Activated T-helper 17 cell treated with anti-CD3 and anti-CD28 coated beads, Interleukin-2, amount 50 U/mL, for 72 hours (primary cell): ENCODE measurements at regions not wholly inside any gene's neighbourhood (a gene's known extent, or its start where the extent isn't known, plus 50 kb on each side); places are given as distances from the start of the nearest gene placed in this dataset.
"Not testable (repeated sequence)": the region's sequence is repeated elsewhere in the genome, so short reads cannot be mapped to it uniquely, and the experiment has no call there.

Experiments
- ATAC-seq: fragments of 150-1000 bp; cut with Tn5 transposase; replicated peaks from 2 replicates; pipeline ENCODE4 v1.10.0; 2021; ENCODE audit warnings: mild to moderate bottlenecking, moderate library complexity
- H3K27ac Mint-ChIP-seq: one replicate; pipeline ENCODE4 v1.8.0; 2022; ENCODE audit warnings: mixed read lengths
- H3K27me3 Mint-ChIP-seq: one replicate; pipeline ENCODE4 v1.8.0; 2022; ENCODE audit warnings: mixed read lengths
- H3K36me3 Mint-ChIP-seq: one replicate; pipeline ENCODE4 v1.8.0; 2022; ENCODE audit warnings: low read depth, mild to moderate bottlenecking, mixed read lengths
- H3K4me1 Mint-ChIP-seq: one replicate; pipeline ENCODE4 v1.8.0; 2022; ENCODE audit warnings: mixed read lengths
- H3K4me3 Mint-ChIP-seq: one replicate; pipeline ENCODE4 v1.8.0; 2022; ENCODE audit warnings: mild to moderate bottlenecking, mixed read lengths
- H3K9me3 Mint-ChIP-seq: one replicate; pipeline ENCODE4 v1.8.0; 2022; ENCODE audit warnings: mixed read lengths

DNA sequence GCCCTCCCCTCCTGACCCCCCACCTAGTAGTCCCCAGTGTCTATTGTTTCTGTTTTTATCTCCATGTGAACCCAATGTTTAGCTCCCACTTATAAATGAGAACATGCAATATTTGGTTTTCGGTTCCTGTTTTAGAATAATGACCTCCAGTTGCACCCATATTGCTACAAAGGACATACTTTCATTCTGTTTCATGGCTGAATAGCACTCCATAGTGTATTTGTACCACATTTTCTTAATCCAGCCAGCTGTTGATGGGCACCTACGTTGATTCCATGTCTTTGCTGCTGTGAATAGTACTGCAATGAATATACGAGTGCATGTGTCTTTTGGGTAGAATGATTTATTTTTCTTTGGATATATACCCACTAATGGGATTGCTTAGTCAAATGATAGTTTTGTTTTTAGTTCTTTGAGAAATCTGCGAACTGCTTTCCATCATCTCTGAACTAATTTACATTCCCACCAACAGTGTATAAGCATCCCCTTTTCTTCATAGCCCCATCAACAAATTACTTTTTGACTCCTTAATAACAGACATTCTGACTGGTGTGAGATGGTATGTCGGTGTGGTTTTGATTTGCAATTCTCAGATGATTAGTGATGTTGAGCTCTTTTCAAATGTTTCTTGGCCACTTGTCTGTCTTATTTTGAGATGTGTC, 128.4 kb upstream of the PHYHIPL start:
- H3K4me3 Mint-ChIP-seq = no peak overlapping the region
- H3K27me3 Mint-ChIP-seq = peaks cover 3% of the 10 kb centered on the region
- H3K4me1 Mint-ChIP-seq = no peaks in the 10 kb centered on the region
- no peak overlapping the region for H3K27ac Mint-ChIP-seq
- H3K36me3 Mint-ChIP-seq = no peaks in the 10 kb centered on the region
- no peak for ATAC-seq
- peaks cover 10% of the 10 kb centered on the region for H3K9me3 Mint-ChIP-seq

DNA sequence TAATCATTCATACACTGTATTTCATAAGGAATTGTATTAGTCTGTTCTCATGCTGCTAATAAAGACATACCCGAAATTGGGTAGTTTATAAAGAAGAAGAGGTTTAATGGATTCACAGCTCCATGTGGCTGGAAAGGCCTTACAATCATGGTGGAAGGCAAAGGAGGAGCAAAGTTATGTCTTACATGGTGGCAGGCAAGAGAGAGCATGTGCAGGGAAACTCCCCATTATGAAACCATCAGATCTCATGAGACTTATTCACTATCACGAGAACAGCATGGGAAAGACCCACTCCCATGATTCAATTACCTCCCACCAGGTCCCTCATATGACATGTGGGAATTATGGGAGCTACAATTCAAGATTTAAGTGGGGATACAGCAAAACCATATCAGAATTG, 122.9 kb upstream of the PHYHIPL start:
- peaks cover 14% of the 10 kb centered on the region for H3K9me3 Mint-ChIP-seq
- H3K4me3 Mint-ChIP-seq, ATAC-seq, H3K27me3 Mint-ChIP-seq, H3K4me1 Mint-ChIP-seq, H3K27ac Mint-ChIP-seq, H3K36me3 Mint-ChIP-seq: not testable (repeated sequence)

DNA sequence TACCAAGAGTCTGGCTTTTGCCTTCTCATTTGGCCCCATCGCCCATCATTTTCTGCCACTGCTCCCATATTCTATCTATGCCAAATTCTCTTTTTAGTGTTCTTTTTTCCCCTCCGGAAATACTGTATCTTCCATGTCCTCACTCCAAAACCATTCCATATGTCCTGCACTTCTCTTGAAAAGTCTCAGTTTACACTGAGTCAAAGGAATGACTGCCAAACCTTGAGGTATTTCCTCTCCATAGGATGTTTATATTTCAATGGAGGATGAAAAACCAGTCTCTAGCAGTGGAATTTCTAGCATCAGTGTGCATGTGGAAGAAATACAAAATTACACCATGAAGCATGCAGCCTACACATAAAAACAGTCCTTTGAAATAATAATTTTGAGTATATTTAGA, 121.4 kb upstream of the PHYHIPL start:
- peaks cover 3% of the 10 kb centered on the region for H3K27me3 Mint-ChIP-seq
- no peaks in the 10 kb centered on the region for H3K36me3 Mint-ChIP-seq
- no peak for ATAC-seq
- peaks cover 14% of the 10 kb centered on the region for H3K9me3 Mint-ChIP-seq
- H3K4me1 Mint-ChIP-seq = no peaks in the 10 kb centered on the region
- no peak overlapping the region for H3K4me3 Mint-ChIP-seq
- H3K27ac Mint-ChIP-seq = no peak overlapping the region

DNA sequence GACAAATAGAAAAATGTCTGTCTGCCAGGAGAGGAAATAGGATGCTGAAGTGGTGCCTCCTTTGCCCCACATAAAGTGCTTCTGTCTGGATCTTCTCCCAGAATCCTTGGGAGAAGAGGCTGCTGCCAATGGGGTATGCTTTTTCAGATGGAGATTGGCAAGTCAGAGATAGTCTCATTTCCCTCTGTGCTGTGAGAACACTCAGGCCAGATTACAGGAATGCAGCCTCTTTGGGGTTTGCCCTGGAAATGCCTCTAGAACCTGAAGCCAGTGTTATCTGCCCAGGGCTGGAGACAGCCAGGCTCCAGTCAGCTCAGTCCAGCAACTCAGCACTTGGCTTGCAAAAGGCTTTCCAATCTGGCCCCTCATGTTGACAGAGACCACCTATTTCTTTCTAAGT, 119.1 kb upstream of the PHYHIPL start:
- peaks cover 3% of the 10 kb centered on the region for H3K27me3 Mint-ChIP-seq
- no peak for ATAC-seq
- H3K36me3 Mint-ChIP-seq = no peaks in the 10 kb centered on the region
- no peak overlapping the region for H3K4me3 Mint-ChIP-seq
- H3K4me1 Mint-ChIP-seq = no peaks in the 10 kb centered on the region
- H3K9me3 Mint-ChIP-seq = peaks cover 11% of the 10 kb centered on the region
- no peak overlapping the region for H3K27ac Mint-ChIP-seq

DNA sequence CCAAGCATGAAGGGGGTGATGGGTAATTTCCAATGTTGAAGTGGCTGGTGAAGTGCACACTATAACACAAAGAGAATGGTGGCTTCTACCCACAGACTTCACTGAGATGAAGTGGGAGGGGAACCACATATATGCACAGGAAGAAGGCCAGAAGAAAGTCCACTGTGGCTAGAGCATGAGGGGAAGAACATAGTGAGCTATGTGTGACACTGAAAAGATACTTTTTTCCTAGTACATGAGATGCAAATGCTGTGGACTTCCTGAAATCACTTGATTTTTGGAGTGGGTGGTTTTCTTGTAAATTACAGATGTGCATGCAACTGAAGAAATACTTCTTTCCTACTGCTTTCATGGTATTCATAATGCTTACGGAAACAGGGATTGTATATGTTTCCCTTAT, 115.6 kb upstream of the PHYHIPL start:
- Mint-ChIP-seq H3K36me3 (no peaks in the 10 kb centered on the region), H3K4me1 (no peaks in the 10 kb centered on the region), H3K4me3 (no peak overlapping the region), H3K9me3 (no peaks in the 10 kb centered on the region), H3K27ac (no peak overlapping the region), H3K27me3 (no peaks in the 10 kb centered on the region)
- no peak for ATAC-seq

DNA sequence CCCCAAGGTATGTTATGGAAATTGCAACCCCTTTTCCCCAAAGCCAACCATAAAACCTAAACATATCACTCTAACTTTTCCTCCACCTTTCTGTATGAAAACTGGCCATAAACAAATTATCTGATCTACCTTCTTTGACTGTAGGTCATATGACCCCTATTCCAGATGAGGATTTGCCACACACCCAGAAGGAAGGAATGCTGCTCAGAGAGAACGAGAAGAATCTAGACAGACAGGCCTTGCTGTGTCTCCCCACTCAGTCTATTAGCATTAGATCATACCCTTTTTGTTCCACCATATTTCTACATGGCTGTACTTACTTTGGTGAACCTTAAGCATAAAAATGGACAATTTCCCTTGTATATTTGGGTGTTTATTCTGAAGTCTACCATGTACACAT, 113.0 kb upstream of the PHYHIPL start:
- no peak for ATAC-seq
- Mint-ChIP-seq H3K4me3 (no peak overlapping the region), H3K27ac (no peak overlapping the region)

DNA sequence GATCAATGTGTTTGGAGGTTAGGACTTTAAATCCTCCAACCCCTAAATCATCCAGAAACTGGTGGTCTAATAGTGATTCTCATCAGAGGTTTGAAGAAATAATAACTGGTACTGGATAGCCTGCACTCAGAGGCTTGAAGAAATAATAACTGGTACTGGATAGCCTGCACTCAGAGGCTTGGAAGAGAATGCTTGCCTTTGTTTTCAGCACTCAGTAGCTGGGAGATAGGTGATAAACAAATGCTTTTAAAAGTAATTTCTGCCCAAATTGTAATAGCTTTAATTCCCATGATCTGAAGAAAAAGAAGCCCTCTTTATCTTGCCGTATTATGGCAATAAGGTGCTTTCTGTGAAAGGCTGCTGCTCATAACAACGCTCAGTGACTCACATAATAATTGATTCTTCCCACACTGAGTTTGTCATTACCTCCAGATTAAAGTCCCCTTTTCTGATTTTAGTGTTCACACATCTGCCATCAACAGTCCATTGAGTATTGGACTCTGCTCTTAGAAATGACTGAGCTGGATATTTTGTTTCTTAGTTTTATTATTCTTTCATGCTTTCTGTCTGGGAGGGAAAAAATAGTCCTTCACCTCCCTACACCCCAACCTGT, 112.3 kb upstream of the PHYHIPL start:
- H3K4me3 Mint-ChIP-seq = no peak overlapping the region
- no peaks in the 10 kb centered on the region for H3K4me1 Mint-ChIP-seq
- peaks cover 6% of the 10 kb centered on the region for H3K9me3 Mint-ChIP-seq
- no peak for ATAC-seq
- no peaks in the 10 kb centered on the region for H3K27me3 Mint-ChIP-seq
- no peak overlapping the region for H3K27ac Mint-ChIP-seq
- H3K36me3 Mint-ChIP-seq = no peaks in the 10 kb centered on the region

More for the DNA sequence above, 113.0 kb upstream of the PHYHIPL start:
- H3K27me3 Mint-ChIP-seq = no peaks in the 10 kb centered on the region
- no peaks in the 10 kb centered on the region for H3K36me3 Mint-ChIP-seq
- H3K9me3 Mint-ChIP-seq = peaks cover 4% of the 10 kb centered on the region
- H3K4me1 Mint-ChIP-seq = no peaks in the 10 kb centered on the region

DNA sequence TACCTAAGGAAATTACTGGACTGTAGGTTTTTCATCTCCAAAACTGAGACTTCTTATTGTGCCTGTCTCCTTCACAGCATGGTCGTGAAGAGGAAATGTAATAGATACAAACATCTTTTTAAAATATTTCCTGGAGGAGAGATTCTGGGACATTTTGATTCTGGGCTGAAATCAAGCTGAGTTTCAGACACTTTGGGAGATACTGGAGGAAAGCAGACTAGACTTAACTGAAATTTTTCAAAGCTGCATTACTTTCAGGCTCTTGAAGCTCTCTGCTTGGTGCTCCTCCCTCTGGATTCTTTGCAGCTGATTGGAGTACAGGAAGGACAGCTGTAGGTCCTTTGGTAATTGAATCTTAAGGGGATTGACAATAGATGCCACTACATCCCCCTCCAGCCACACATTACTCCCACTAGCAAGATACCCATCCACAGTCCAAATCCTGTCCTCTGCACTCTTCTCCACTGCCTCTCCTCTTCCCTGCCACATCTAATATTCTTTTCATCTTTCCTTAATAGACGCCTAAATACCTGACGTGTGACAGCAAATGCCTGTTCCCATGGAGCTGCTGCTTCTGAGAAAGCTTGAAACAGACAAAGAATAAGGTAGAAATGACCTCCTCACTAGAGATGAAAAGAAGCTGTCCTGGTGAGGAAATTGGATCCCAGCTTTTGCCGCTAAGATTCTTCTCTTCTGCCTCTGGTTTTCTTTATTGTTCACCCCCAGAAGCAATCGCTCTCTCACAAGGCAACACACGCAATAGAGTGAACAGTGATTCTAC, 111.5 kb upstream of the PHYHIPL start:
- Mint-ChIP-seq H3K27me3 (no peaks in the 10 kb centered on the region), H3K36me3 (no peaks in the 10 kb centered on the region), H3K4me3 (no peak overlapping the region), H3K27ac (no peak overlapping the region), H3K4me1 (no peaks in the 10 kb centered on the region), H3K9me3 (peaks cover 7% of the 10 kb centered on the region)
- no peak for ATAC-seq

DNA sequence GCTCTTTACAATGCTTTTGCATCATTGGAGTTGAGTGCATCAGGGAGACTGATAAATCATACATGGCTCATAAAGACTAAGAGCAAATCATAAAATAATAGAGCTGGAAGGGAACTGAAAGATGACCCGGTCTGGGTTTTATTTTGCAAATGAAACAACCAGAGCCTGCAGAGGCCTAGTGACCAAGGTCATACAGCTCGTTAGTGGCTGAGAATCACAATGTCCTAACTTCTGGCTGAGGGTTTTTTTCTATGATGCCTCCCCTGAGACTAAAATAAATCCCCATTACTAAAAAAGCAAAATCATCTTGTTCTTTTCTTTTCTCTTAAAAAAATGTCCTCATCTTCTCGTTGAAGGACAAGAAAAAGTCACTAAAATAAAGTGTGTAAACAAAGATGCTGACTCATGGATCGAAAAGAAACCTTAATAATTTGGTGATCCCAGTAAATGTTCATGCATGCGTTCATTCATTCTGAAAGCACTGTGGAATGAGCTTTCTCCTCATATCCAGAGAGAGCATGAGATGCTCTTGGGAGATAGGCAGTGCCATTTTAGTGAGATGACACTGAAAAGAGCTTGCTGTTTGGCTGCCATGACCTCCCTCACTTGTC, 107.8 kb upstream of the PHYHIPL start:
- Mint-ChIP-seq H3K27ac (no peak overlapping the region), H3K9me3 (peaks cover 11% of the 10 kb centered on the region), H3K4me1 (no peaks in the 10 kb centered on the region), H3K36me3 (no peaks in the 10 kb centered on the region), H3K4me3 (no peak overlapping the region), H3K27me3 (no peaks in the 10 kb centered on the region)
- no peak for ATAC-seq

DNA sequence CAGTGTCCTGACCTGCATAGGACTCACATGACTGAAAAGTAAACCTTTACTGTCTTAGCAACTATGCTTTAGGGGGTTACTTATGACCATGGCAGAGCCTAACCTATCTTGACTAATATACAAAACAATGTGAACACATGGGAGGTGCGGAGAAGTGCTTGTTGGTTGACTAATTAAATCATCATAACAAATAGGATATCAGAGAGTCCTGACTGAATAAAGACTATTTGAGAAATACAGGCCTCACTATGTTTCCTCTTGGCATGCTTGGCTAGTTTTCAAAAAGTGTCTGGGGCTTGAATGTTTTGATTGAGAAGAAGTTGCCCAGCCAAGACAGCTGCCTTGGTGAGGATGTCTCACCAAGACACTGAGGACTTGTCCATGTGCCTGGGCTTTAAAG, 104.4 kb upstream of the PHYHIPL start:
- H3K36me3 Mint-ChIP-seq = no peaks in the 10 kb centered on the region
- no peaks in the 10 kb centered on the region for H3K4me1 Mint-ChIP-seq
- no peak for ATAC-seq
- H3K4me3 Mint-ChIP-seq = no peak overlapping the region
- peaks cover 7% of the 10 kb centered on the region for H3K9me3 Mint-ChIP-seq
- H3K27me3 Mint-ChIP-seq = no peaks in the 10 kb centered on the region
- no peak overlapping the region for H3K27ac Mint-ChIP-seq

DNA sequence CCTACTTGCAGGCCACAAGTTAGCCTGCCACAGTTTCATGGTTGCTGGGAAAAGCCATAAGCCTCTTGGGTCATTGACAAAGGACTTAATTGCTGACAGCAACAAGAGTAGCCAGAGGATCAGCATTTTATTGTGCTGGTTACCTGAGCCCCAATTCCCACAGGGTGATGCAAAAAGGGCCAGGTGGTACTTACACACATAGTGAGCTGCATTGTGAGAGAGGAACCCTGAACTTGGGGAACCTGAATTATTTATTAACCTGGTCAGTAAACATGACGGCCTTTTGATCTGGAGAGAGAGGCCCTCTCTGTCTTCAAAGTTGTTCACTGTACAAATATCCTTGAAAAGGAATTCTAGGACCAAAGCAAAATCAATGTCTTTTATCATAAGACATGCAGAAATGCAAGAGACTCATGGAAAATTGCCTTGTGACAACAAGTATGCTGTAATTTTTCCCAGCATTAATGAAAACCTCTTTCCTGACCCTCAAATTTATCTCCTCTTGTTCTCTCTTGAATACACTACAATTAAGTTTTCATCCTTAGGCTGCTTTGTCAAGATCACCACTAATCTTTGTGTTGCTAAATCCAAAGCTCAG, 102.9 kb upstream of the PHYHIPL start:
- Mint-ChIP-seq H3K4me3 (no peak overlapping the region), H3K36me3 (no peaks in the 10 kb centered on the region), H3K4me1 (no peaks in the 10 kb centered on the region), H3K27ac (no peak overlapping the region), H3K9me3 (peaks cover 7% of the 10 kb centered on the region), H3K27me3 (no peaks in the 10 kb centered on the region)
- no peak for ATAC-seq

DNA sequence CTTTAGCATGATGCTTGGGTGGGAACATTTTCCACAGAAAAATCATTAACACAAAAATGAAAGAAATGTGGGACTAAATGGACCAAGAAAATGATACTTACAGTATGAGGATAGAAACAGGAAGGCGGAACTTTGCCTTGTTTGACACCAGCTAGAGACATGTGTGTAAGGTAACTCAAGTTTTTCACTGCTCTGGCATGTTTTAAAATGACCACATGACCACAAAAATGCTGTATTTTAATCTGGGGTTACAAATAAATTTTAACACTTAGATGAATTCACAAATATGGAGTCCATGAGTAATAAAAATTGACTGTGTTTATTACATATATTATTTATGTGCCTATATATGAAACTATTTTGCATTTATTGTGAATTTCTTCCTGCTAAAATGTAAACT, 100.9 kb upstream of the PHYHIPL start:
- no peak overlapping the region for H3K27ac Mint-ChIP-seq
- ATAC-seq = no peak
- no peaks in the 10 kb centered on the region for H3K36me3 Mint-ChIP-seq
- no peaks in the 10 kb centered on the region for H3K4me1 Mint-ChIP-seq
- H3K9me3 Mint-ChIP-seq = peaks cover 4% of the 10 kb centered on the region
- no peak overlapping the region for H3K4me3 Mint-ChIP-seq
- no peaks in the 10 kb centered on the region for H3K27me3 Mint-ChIP-seq

DNA sequence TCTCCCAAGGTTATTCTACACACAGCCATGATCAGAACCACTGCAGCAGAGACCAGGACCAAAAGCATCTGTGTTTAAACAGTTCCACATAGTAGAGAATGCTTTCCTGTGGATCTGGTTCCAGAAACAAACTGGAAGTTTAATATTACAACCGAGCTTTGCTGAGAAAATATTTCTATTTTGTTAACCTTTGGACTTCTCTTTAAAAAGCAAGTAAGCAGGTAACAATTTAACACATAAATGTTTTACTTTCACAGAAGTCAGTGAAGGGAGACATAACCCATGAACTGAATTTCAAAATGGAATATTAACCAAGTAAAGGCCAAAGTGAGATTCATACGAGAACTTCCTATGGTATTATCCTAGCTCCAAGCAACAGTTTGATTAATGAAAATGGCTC, 98.6 kb upstream of the PHYHIPL start:
- no peaks in the 10 kb centered on the region for H3K36me3 Mint-ChIP-seq
- no peak overlapping the region for H3K27ac Mint-ChIP-seq
- H3K9me3 Mint-ChIP-seq = no peaks in the 10 kb centered on the region
- ATAC-seq = no peak
- H3K4me3 Mint-ChIP-seq = no peak overlapping the region
- no peaks in the 10 kb centered on the region for H3K27me3 Mint-ChIP-seq
- no peaks in the 10 kb centered on the region for H3K4me1 Mint-ChIP-seq

DNA sequence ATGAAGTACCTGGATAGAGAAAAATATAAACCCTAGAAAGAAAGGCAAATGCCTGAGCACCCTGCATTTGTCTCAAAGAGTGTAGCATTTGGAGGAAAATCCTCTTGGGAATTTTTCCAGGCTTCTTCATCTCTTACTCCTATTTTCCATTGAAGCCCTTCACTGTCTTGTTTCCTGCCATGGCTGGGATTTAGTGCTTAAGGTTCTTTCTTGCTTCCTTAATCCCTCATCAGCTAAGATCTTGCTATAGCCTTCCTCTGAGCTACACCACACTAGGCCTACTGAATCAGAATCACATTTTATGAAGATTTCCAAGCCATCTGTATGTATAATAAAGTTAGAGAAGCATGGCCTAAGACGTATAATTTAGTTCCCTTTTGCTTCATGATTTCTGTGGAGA, 97.5 kb upstream of the PHYHIPL start:
- Mint-ChIP-seq H3K4me1 (no peaks in the 10 kb centered on the region), H3K27me3 (no peaks in the 10 kb centered on the region), H3K9me3 (no peaks in the 10 kb centered on the region), H3K36me3 (no peaks in the 10 kb centered on the region), H3K27ac (no peak overlapping the region), H3K4me3 (no peak overlapping the region)
- ATAC-seq = no peak
